H1 (cell line): ENCODE measurements at regions not wholly inside any gene's neighbourhood (a gene's known extent, or its start where the extent isn't known, plus 50 kb on each side); places are given as distances from the start of the nearest gene placed in this dataset.

Experiments used
- CTCF ChIA-PET: fragments of 300-600 bp; sonication (Branson Sonifier 250); formaldehyde crosslinking; loops from one replicate; lab custom pipeline; 2021; ENCODE audit not compliant: partially characterized antibody; lab: Charles Lee
- POLR2A ChIA-PET: fragments of 300-600 bp; sonication (Branson Sonifier 250); formaldehyde crosslinking; loops from one replicate; lab custom pipeline; 2021; ENCODE audit warnings: inconsistent platforms; ENCODE audit not compliant: partially characterized antibody; lab: Charles Lee
- DNase-seq, 2 experiments: peaks; one replicate each; pipeline versions ENCODE4 v3.0.0 to v3.0.0-alpha.2; 2010 to 2022; ENCODE audit warnings: low spot score in 2 of 2, low read depth in 1 of 2, mixed read lengths in 1 of 2
- FAIRE-seq: peaks from 2 replicates; lab custom pipeline; 2011; peaks lifted over from hg19 to GRCh38; lab: Jason Lieb, UNC
- H2AFZ ChIP-seq: 2 replicates; pipeline ENCODE4 v1.8.1; 2012; ENCODE audit warnings: low read length, inconsistent platforms
- H2AK5ac ChIP-seq: 2 replicates; pipeline ENCODE4 v1.6.1; 2013; ENCODE audit warnings: low read depth, low read length
- H2BK120ac ChIP-seq: replicated peaks from 2 replicates; pipeline ENCODE3; 2013; ENCODE audit warnings: low read depth, low read length, inconsistent platforms
- H2BK12ac ChIP-seq: 2 replicates; pipeline ENCODE4 v1.6.1; 2013; ENCODE audit warnings: low read depth, low read length
- H2BK15ac ChIP-seq: 2 replicates; pipeline ENCODE4 v1.6.1; 2013; ENCODE audit warnings: low read length
- H2BK20ac ChIP-seq: 2 replicates; pipeline ENCODE4 v1.6.1; 2013; ENCODE audit warnings: low read length
- H2BK5ac ChIP-seq: 2 replicates; pipeline ENCODE4 v1.6.1; 2013; ENCODE audit warnings: low read depth, low read length
- H3K14ac ChIP-seq: 2 replicates; pipeline ENCODE4 v1.6.1; 2013; ENCODE audit warnings: inconsistent platforms; ENCODE audit not compliant: insufficient read length
- H3K18ac ChIP-seq: 2 replicates; pipeline ENCODE4 v1.6.1; 2013; ENCODE audit warnings: low read length; ENCODE audit errors: extremely low read depth
- H3K23ac ChIP-seq: 2 replicates; pipeline ENCODE4 v1.6.1; 2013; ENCODE audit warnings: inconsistent platforms; ENCODE audit not compliant: insufficient read length
- H3K23me2 ChIP-seq: 2 replicates; pipeline ENCODE4 v1.6.1; 2013; ENCODE audit warnings: low read depth, low read length
- H3K27ac ChIP-seq: 2 replicates; pipeline ENCODE4 v1.6.1; 2011; ENCODE audit warnings: low read depth, low read length, inconsistent platforms
- H3K27me3 ChIP-seq, 4 experiments: replicated peaks in 1 of 4; 1 replicate in 1 of 4; 2 replicates in 3 of 4; pipeline versions ENCODE4 v1.6.1 to v1.8.1; 2011 to 2013; ENCODE audit warnings: low read length in 3 of 4, mild to moderate bottlenecking in 3 of 4, inconsistent platforms in 2 of 4, mixed read lengths in 2 of 4, moderate library complexity in 1 of 4; ENCODE audit not compliant: control insufficient read depth in 3 of 4, insufficient read depth in 3 of 4; ENCODE audit errors: extremely low read depth in 1 of 4
- H3K36me3 ChIP-seq, 4 experiments: 2 replicates each; pipeline versions ENCODE4 v1.6.1 to v1.8.1; 2011 to 2013; ENCODE audit warnings: mild to moderate bottlenecking in 4 of 4, low read length in 3 of 4, moderate library complexity in 2 of 4, control low read depth in 1 of 4, inconsistent platforms in 1 of 4; ENCODE audit not compliant: insufficient read depth in 4 of 4, control insufficient read depth in 2 of 4
- H3K4ac ChIP-seq: replicated peaks from 2 replicates; pipeline ENCODE3; 2013; ENCODE audit warnings: low read length, low read depth, mixed read lengths, inconsistent platforms; ENCODE audit not compliant: insufficient read length
- H3K4me1 ChIP-seq, 4 experiments: replicated peaks in 1 of 4; 1 replicate in 1 of 4; 2 replicates in 3 of 4; pipeline versions ENCODE4 v1.6.1 to v1.8.1; 2011 to 2013; ENCODE audit warnings: low read length in 3 of 4, inconsistent platforms in 2 of 4, mixed read lengths in 1 of 4; ENCODE audit not compliant: insufficient read depth in 4 of 4, control insufficient read depth in 3 of 4
- H3K4me2 ChIP-seq, 2 experiments: 2 replicates each; pipeline versions ENCODE4 v1.6.1 to v1.8.1; 2011 to 2013; ENCODE audit warnings: low read depth in 2 of 2, low read length in 2 of 2, control low read depth in 1 of 2, inconsistent platforms in 1 of 2, mild to moderate bottlenecking in 1 of 2; ENCODE audit not compliant: insufficient read depth in 1 of 2
- H3K4me3 ChIP-seq, 4 experiments: fragments of 200-600, 300-600 bp in 1 of 4; sonication (generic), shearing (Covaris generic), sonication (Bioruptor Twin) in 1 of 4; 2 replicates each; pipeline versions ENCODE4 v1.5.1 to v1.8.1; 2011 to 2016; ENCODE audit warnings: low read length in 4 of 4, low read depth in 3 of 4, control low read depth in 2 of 4, inconsistent platforms in 2 of 4, mild to moderate bottlenecking in 2 of 4, mixed read lengths in 1 of 4, moderate library complexity in 1 of 4; ENCODE audit not compliant: insufficient read depth in 2 of 4; ENCODE audit errors: extremely low read depth in 1 of 4
- H3K56ac ChIP-seq: replicated peaks from 2 replicates; pipeline ENCODE3; 2013; ENCODE audit warnings: low read depth, mild to moderate bottlenecking, mixed read lengths, low read length, inconsistent platforms; ENCODE audit not compliant: insufficient read length
- H3K79me1 ChIP-seq: 2 replicates; pipeline ENCODE4 v1.6.1; 2013; ENCODE audit warnings: low read depth, low read length, control low read depth
- H3K79me2 ChIP-seq, 2 experiments: 2 replicates each; pipeline versions ENCODE4 v1.6.1 to v1.8.1; 2012 to 2013; ENCODE audit warnings: low read length in 2 of 2, mild to moderate bottlenecking in 2 of 2, inconsistent platforms in 1 of 2; ENCODE audit not compliant: insufficient read depth in 2 of 2, control insufficient read depth in 1 of 2
- H3K9ac ChIP-seq, 4 experiments: replicated peaks in 1 of 4; 1 replicate in 1 of 4; 2 replicates in 3 of 4; pipeline versions ENCODE4 v1.6.1 to v1.8.1; 2011 to 2013; ENCODE audit warnings: low read depth in 3 of 4, low read length in 3 of 4, control low read depth in 2 of 4, mild to moderate bottlenecking in 2 of 4, moderate library complexity in 2 of 4, inconsistent platforms in 1 of 4; ENCODE audit errors: extremely low read depth in 1 of 4
- H3K9me3 ChIP-seq, 2 experiments: 2 replicates each; pipeline versions ENCODE4 v1.6.1 to v1.8.1; 2012 to 2013; ENCODE audit warnings: mild to moderate bottlenecking in 2 of 2, moderate library complexity in 2 of 2, control low read depth in 1 of 2, inconsistent platforms in 1 of 2, low read depth in 1 of 2, low read length in 1 of 2, mixed read lengths in 1 of 2; ENCODE audit not compliant: insufficient read depth in 2 of 2
- H4K20me1 ChIP-seq, 2 experiments: replicated peaks in 1 of 2; 2 replicates each; pipeline versions ENCODE3 to v1.8.1; 2011 to 2013; ENCODE audit warnings: inconsistent platforms in 2 of 2, low read length in 2 of 2, mild to moderate bottlenecking in 1 of 2; ENCODE audit not compliant: insufficient read depth in 2 of 2, control insufficient read depth in 1 of 2
- H4K5ac ChIP-seq: 2 replicates; pipeline ENCODE4 v1.6.1; 2013; ENCODE audit warnings: low read length, low read depth, mixed read lengths, inconsistent platforms; ENCODE audit not compliant: insufficient read length
- H4K8ac ChIP-seq: 2 replicates; pipeline ENCODE4 v1.8.0; 2013; ENCODE audit warnings: mild to moderate bottlenecking, moderate library complexity, low read length, inconsistent platforms; ENCODE audit not compliant: insufficient read depth; ENCODE audit errors: extremely low read depth
- H4K91ac ChIP-seq: replicated peaks from 2 replicates; pipeline ENCODE3; 2013; ENCODE audit warnings: low read length, mixed read lengths, inconsistent platforms; ENCODE audit not compliant: insufficient read length
- EZH2 ChIP-seq: fragments of 200-600 bp; sonication (generic); IDR thresholded peaks from 2 replicates; pipeline ENCODE4 v1.7.1; 2012; ENCODE audit warnings: low read depth, mild to moderate bottlenecking, moderate library complexity, low read length, inconsistent platforms; ENCODE audit not compliant: severe bottlenecking
- HDAC2 ChIP-seq, 2 experiments: fragments of 300-600 bp in 1 of 2; sonication (generic) in 1 of 2; IDR thresholded peaks; 2 replicates each; pipeline ENCODE4 v1.6.1; 2011 to 2012; ENCODE audit warnings: low read depth in 2 of 2, low read length in 2 of 2, mild to moderate bottlenecking in 2 of 2, moderate library complexity in 2 of 2, borderline replicate concordance in 1 of 2, inconsistent platforms in 1 of 2
- WGBS, 2 experiments: shearing (Covaris generic) in 1 of 2; methylation state at CpG; one replicate each; pipeline versions ENCODE4 v1.1.6 to v1.1.7; 2013 to 2015; ENCODE audit warnings: low lambda C conversion rate in 2 of 2, mixed read lengths in 2 of 2, inconsistent platforms in 1 of 2, low coverage in 1 of 2, missing lambda C conversion rate in 1 of 2; ENCODE audit not compliant: insufficient replicate concordance in 2 of 2, insufficient coverage in 1 of 2, insufficient read length in 1 of 2; ENCODE audit errors: extremely low coverage in 1 of 2, missing lambda C conversion rate in 1 of 2; 5-methylcytosine and 5-hydroxymethylcytosine counted together

GRCh38 chr12:94722664-94723063 lies 72.3 kb upstream of the TMCC3 start:
- FAIRE-seq: no peak
- no peak overlapping the region for H3K14ac ChIP-seq
- POLR2A ChIA-PET: no interaction called here
- H2BK120ac ChIP-seq: no peak overlapping the region
- no peaks in the 10 kb centered on the region for H3K79me2 ChIP-seq
- WGBS, 2 experiments: 90% methylated on average over 3 of the region's 3 CpGs; no CpG with 5 or more reads in 1 of the 2 experiments
- no peak overlapping the region for H3K23ac ChIP-seq
- no peaks in the 10 kb centered on the region for H4K20me1 ChIP-seq
- CTCF ChIA-PET: interaction anchor here (1.0 to 2.6 kb wide), 7 partner anchors 9 to 176 kb away, joined by 3 to 8 read pairs (median 4); no protein-coding TSS in a partner anchor
- no peak overlapping the region for H2BK5ac ChIP-seq
- no peaks in the 10 kb centered on the region for H3K27me3 ChIP-seq
- DNase-seq: no peak
- no peak overlapping the region for H3K4ac ChIP-seq
- H3K4me1 ChIP-seq: peaks cover 3 to 6% (median 4%) of the 10 kb centered on the region in 4 experiments; a peak in 5 of 7 replicates
- H2BK12ac ChIP-seq: no peak overlapping the region
- H3K4me3 ChIP-seq: no peak overlapping the region
- no peak overlapping the region for H2BK20ac ChIP-seq
- H3K18ac ChIP-seq: no peak overlapping the region
- no peak overlapping the region for H4K8ac ChIP-seq
- H3K4me2 ChIP-seq: no peak overlapping the region
- no peak overlapping the region for H3K56ac ChIP-seq
- no peak overlapping the region for H3K9ac ChIP-seq
- H4K91ac ChIP-seq: no peak overlapping the region
- no peak overlapping the region for H3K27ac ChIP-seq
- no peak overlapping the region for H2AK5ac ChIP-seq
- H2BK15ac ChIP-seq: no peak overlapping the region
- H4K5ac ChIP-seq: no peak overlapping the region
- H3K23me2 ChIP-seq: no peaks in the 10 kb centered on the region
- no peaks in the 10 kb centered on the region for H3K79me1 ChIP-seq
- no peak overlapping the region for H2AFZ ChIP-seq
- TF ChIP-seq HDAC2 (IDR thresholded peaks at IDR 0.05; ENCODE audit: borderline replicate concordance in 1 of 2, low read depth in 2 of 2, low read length in 2 of 2) (no peak), EZH2 (no peak)
- no peaks in the 10 kb centered on the region for H3K36me3 ChIP-seq
- no peaks in the 10 kb centered on the region for H3K9me3 ChIP-seq
